Progenitor cell of endocrine pancreas (in vitro differentiated cells): ENCODE measurements at regions not wholly inside any gene's neighbourhood (a gene's known extent, or its start where the extent isn't known, plus 50 kb on each side); places are given as distances from the start of the nearest gene placed in this dataset.

Source experiments
- DNase-seq: peaks from one replicate; pipeline ENCODE4 v3.0.0; 2021; ENCODE audit warnings: low spot score; ENCODE audit not compliant: unreplicated experiment
- H3K27ac Mint-ChIP-seq: 2 replicates; pipeline ENCODE4 v1.8.0; 2021; ENCODE audit warnings: mild to moderate bottlenecking, moderate library complexity, mixed read lengths
- H3K27me3 Mint-ChIP-seq: 2 replicates; pipeline ENCODE4 v1.8.0; 2021; ENCODE audit warnings: mixed read lengths
- H3K36me3 Mint-ChIP-seq: 2 replicates; pipeline ENCODE4 v1.8.0; 2022; ENCODE audit warnings: mixed read lengths; ENCODE audit not compliant: insufficient read depth
- H3K4me1 Mint-ChIP-seq: 2 replicates; pipeline ENCODE4 v1.8.0; 2021; ENCODE audit warnings: low read depth, mixed read lengths
- H3K4me3 Mint-ChIP-seq: 2 replicates; pipeline ENCODE4 v1.8.0; 2021; ENCODE audit warnings: low read depth, mild to moderate bottlenecking, moderate library complexity, mixed read lengths
- H3K9me3 Mint-ChIP-seq: 2 replicates; pipeline ENCODE4 v1.8.0; 2021; ENCODE audit warnings: low read depth, mixed read lengths
- TF ChIP-seq, protein P1 (sequence below): fragments of 200-600 bp; sonication (generic); IDR thresholded peaks from one replicate; pipeline ENCODE4 v1.5.0; 2021; ENCODE audit warnings: antibody characterized with exemption, mild to moderate bottlenecking; ENCODE audit not compliant: unreplicated experiment

DNA sequence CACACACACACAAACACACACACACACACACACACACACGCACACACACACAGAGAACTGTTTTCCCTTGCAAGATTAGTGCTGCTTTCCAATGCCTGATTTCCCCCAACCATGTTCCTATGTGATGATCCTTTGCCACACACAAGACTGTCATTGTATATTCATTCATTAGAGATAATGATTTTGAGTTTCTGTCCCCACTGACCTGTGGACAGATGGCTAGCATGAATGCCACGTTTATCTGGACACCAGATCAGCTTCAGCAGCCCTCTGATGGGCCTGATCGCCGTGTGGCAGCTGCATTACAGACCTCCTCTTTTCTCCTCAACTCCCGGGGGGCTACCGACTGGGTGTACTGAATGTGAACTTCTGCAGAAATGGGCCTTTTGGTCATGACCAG, 353.0 kb downstream of the MYCN start:
- no peak overlapping the region for H3K27ac Mint-ChIP-seq
- no peak overlapping the region for H3K4me3 Mint-ChIP-seq

DNA sequence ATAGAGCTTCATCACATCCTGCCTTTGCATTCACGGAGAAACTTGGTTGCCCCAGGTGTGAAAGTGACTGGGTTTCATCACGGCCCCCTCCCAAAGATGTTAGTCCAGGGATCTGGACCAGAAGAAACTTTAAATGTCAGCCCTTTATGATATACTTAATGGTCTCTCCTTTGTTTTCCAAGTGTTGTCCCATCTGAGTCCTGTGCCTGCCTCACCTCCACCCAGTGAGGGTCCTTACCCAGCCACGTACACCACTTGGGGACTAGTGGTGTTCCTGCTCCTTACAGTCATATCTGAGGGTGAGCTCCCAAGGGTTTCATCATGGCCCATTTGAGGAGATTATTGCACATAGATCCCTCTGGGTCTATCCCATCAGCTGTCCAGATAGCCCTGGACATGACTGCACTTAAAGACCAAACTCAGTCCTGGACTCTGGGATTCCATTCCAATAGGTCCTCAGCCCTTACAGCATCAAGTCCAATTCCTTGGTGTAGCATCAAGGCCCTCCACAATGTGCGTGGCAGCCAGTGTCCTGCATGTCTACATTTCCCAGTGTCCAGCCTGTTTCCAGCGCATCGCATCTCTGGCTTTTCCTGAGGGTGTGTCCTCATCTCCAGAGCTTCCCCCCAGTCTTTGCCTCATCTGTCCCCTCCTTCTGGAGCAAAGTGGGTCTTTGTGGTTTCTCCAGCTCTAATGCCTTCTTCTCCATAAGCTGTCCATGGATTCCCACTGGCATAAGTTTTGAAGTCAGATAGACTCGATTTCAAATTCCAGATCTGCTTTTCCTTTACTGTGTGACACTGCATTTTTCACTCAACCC, 351.6 kb downstream of the MYCN start:
- TF ChIP-seq, protein P1, sequence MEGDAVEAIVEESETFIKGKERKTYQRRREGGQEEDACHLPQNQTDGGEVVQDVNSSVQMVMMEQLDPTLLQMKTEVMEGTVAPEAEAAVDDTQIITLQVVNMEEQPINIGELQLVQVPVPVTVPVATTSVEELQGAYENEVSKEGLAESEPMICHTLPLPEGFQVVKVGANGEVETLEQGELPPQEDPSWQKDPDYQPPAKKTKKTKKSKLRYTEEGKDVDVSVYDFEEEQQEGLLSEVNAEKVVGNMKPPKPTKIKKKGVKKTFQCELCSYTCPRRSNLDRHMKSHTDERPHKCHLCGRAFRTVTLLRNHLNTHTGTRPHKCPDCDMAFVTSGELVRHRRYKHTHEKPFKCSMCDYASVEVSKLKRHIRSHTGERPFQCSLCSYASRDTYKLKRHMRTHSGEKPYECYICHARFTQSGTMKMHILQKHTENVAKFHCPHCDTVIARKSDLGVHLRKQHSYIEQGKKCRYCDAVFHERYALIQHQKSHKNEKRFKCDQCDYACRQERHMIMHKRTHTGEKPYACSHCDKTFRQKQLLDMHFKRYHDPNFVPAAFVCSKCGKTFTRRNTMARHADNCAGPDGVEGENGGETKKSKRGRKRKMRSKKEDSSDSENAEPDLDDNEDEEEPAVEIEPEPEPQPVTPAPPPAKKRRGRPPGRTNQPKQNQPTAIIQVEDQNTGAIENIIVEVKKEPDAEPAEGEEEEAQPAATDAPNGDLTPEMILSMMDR: no peak
- Mint-ChIP-seq H3K36me3 (no peaks in the 10 kb centered on the region), H3K9me3 (no peaks in the 10 kb centered on the region), H3K4me1 (peaks cover 2% of the 10 kb centered on the region), H3K27me3 (peaks cover 21% of the 10 kb centered on the region), H3K4me3 (no peak overlapping the region), H3K27ac (no peak overlapping the region)
- no peak for DNase-seq

More for the DNA sequence above, 353.0 kb downstream of the MYCN start:
- TF ChIP-seq, protein P1: no peak
- Mint-ChIP-seq H3K4me1 (peaks cover 2% of the 10 kb centered on the region), H3K27me3 (peaks cover 20% of the 10 kb centered on the region), H3K36me3 (no peaks in the 10 kb centered on the region), H3K9me3 (no peaks in the 10 kb centered on the region)
- no peak for DNase-seq

- no peak for DNase-seq
- Mint-ChIP-seq H3K27me3 (peaks cover 25% of the 10 kb centered on the region), H3K4me1 (peaks cover 2% of the 10 kb centered on the region), H3K27ac (no peak overlapping the region), H3K4me3 (no peak overlapping the region), H3K36me3 (no peaks in the 10 kb centered on the region), H3K9me3 (no peaks in the 10 kb centered on the region)
- TF ChIP-seq, protein P1: no peak
Observed at GRCh38 chr2:16291226-16291625, 350.9 kb downstream of the MYCN start.

DNA sequence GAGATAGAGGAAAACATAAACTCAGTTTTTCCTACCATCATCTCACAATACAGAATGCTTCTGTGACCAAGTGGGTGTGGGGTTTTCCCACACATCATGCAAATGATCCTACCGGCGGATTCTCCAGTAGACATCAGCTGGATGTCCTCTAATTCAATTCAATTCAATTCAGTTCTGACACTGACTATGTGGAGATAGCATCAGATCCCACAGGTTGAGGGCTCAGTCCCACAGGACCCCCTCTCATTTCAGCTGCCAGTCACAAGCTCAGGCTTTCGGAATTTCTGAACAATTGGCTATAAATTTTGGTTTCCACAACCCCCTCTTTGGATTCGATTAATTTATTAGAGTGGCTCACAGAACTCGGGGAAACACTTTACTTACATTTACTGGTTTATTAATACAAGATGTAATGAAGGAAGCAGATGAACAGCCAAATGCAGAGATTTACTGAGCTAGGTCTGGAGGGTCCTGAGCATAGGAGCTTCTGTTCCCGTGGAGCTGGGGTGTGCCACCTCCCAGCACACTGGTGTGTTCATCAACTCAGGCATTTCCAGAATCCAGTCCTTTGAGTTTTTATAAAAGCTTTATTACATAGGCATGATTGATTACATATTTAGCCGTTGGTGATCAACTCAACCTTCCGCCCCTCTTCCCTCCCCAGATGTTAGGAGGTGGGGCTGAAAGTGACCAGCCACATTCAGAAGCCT, 350.1 kb downstream of the MYCN start:
- Mint-ChIP-seq H3K4me1 (no peaks in the 10 kb centered on the region), H3K27ac (no peak overlapping the region), H3K9me3 (no peaks in the 10 kb centered on the region), H3K27me3 (peaks cover 29% of the 10 kb centered on the region), H3K4me3 (no peak overlapping the region), H3K36me3 (no peaks in the 10 kb centered on the region)
- no peak for DNase-seq
- TF ChIP-seq, protein P1: no peak

DNA sequence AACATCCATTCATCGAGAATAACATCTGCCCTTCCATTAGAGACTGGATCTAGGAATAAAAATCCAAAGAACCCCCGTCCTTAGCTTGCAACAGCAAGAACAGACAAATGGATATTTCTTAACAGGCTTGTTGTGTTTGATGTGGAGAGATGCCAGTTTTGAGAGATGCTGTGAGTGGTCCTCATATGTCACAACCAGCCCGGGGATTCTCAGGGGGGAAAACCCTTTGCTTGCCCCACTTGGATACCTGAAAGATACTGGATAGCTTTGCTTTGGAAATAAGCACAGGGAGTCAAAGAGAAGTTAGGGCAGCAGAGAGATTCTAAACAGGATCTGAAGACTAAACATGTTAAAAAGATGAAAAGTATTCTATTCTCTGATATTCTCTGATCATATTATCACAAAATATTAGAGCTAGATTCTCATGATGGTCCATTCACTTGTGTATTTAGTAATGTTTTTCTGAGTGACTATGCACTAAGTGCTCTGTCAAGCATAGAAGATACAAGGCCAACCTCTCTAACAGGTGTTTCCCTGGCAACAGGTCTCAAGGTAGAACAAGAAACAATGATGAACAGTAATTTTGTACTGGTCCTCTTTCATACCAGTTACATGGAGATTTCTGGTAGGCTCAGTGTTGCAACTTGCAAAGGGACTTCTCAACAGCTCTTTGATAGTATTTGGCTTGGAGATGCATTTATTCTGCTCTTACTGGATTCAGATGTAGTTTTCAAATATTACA, 348.2 kb downstream of the MYCN start:
- Mint-ChIP-seq H3K4me1 (no peaks in the 10 kb centered on the region), H3K4me3 (no peak overlapping the region), H3K27ac (no peak overlapping the region), H3K9me3 (no peaks in the 10 kb centered on the region), H3K27me3 (peaks cover 25% of the 10 kb centered on the region), H3K36me3 (no peaks in the 10 kb centered on the region)
- TF ChIP-seq, protein P1: no peak
- no peak for DNase-seq
